Spleen (tissue), 7 donors: ENCODE measurements at regions not wholly inside any gene's neighbourhood (a gene's known extent, or its start where the extent isn't known, plus 50 kb on each side); places are given as distances from the start of the nearest gene placed in this dataset.

Experiments
- POLR2A ChIP-seq, 3 donors: fragments of 450-650 bp; IDR thresholded peaks; one replicate each; pipeline ENCODE4 v1.5.1; 2017; ENCODE audit warnings: antibody characterized with exemption in 3 of 3, mild to moderate bottlenecking in 1 of 3
- POLR2AphosphoS5 ChIP-seq, 3 donors: sonication (generic); formaldehyde crosslinking; IDR thresholded peaks; one replicate each; pipeline ENCODE4 v1.5.1; 2017; ENCODE audit warnings: antibody characterized with exemption in 3 of 3
- TF ChIP-seq, protein P1 (sequence below), 11 experiments: fragments of 200-600 bp in 7 of 11; fragments of 450-650 bp in 4 of 11; sonication (generic) in 4 of 11; IDR thresholded peaks in 8 of 11; conservative IDR thresholded peaks in 3 of 11; 1 replicate in 7 of 11; 2 replicates in 4 of 11; pipeline versions ENCODE4 v1.4.0 to v1.8.0; 2016 to 2021; ENCODE audit warnings: antibody characterized with exemption in 11 of 11, inconsistent platforms in 4 of 11, mild to moderate bottlenecking in 1 of 11
- donor health status: DM: no; HTN: no; CAD: no; lungs with moderate emphysema.
- donor health status: DM: no; HTN: no; CAD: no.
- donor health status: DM: no; HTN: no; CAD: no.

DNA sequence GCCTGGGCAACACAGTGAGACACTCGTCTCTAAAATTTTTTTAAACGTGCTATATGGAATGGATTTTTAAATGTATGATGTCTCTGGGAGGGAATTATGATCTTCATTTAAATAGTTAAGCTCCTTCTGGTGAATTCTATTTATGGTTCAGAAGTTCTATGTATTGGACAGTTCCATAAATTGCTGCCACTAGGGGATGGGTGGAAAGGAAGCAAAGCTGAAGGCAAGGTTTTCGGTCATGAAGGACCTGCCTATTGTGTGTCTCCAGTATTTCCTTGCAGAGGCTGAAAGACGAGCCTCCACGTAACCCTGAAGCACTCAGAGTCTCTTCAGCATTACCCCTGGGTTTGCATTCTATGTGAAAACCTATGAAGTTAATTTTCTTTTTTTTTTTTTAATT, 451.5 kb upstream of the FAT1 start:
- TF ChIP-seq, protein P1, sequence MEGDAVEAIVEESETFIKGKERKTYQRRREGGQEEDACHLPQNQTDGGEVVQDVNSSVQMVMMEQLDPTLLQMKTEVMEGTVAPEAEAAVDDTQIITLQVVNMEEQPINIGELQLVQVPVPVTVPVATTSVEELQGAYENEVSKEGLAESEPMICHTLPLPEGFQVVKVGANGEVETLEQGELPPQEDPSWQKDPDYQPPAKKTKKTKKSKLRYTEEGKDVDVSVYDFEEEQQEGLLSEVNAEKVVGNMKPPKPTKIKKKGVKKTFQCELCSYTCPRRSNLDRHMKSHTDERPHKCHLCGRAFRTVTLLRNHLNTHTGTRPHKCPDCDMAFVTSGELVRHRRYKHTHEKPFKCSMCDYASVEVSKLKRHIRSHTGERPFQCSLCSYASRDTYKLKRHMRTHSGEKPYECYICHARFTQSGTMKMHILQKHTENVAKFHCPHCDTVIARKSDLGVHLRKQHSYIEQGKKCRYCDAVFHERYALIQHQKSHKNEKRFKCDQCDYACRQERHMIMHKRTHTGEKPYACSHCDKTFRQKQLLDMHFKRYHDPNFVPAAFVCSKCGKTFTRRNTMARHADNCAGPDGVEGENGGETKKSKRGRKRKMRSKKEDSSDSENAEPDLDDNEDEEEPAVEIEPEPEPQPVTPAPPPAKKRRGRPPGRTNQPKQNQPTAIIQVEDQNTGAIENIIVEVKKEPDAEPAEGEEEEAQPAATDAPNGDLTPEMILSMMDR (IDR thresholded peaks at IDR 0.05 in 8 of 11, conservative IDR thresholded peaks at IDR 0.05 in 3 of 11), result no peak
- TF ChIP-seq POLR2A (IDR thresholded peaks at IDR 0.05) (no peak), POLR2AphosphoS5 (IDR thresholded peaks at IDR 0.05) (no peak)
